ENCODE measurements at regions not wholly inside any gene's neighbourhood (a gene's known extent, or its start where the extent isn't known, plus 50 kb on each side); places are given as distances from the start of the nearest gene placed in this dataset.

DNA sequence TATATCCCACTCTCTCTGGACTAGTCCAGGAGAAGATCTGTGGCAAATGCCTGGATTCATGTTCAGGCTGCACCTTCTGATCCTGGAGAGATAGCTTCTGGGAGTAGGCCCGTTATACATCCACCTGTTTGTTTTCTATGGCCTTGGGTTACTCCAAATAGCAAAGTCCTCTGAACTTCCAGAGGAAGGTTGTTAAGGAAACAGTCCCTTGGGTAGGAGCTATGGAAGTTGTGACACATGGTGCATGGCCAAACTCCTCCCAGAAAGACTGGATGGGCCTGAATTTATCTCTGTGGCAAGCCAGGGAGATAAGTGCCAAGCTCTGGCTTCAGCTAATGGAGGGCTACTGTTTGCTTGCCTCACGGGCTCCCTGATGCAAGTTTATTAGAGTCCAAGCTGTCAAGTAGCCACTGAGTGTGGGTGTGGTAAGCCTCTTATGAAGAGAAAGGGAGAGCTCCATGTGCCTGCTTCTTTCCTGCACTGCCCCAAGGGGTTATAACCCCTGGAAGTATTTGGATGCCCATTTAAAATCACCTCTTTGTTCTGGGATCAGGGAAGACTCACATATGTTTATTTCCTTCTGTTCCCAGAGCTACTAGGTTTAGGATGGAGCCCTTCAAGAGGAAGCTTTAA lies 328.7 kb upstream of the ATP11B start:
- TF ChIP-seq JUND (IDR thresholded peaks at IDR 0.05) (no peak), GABPA (IDR thresholded peaks at IDR 0.05; ENCODE audit: low read depth) (no peak), RAD21 (IDR thresholded peaks at IDR 0.05; ENCODE audit: low read length) (no peak), GATA2 (CRISPR knock-in tag; IDR thresholded peaks at IDR 0.05) (no peak), CHD2 (IDR thresholded peaks at IDR 0.05; ENCODE audit: low read length, partially characterized antibody) (no peak), RFX5 (IDR thresholded peaks at IDR 0.05; ENCODE audit: low read length) (no peak), ELF1 (IDR thresholded peaks at IDR 0.05) (no peak), EP300 (IDR thresholded peaks at IDR 0.05; ENCODE audit: borderline replicate concordance in 1 of 2, low read depth in 1 of 2, low read length in 1 of 2) (no peak)
- TF ChIP-seq, protein P1, sequence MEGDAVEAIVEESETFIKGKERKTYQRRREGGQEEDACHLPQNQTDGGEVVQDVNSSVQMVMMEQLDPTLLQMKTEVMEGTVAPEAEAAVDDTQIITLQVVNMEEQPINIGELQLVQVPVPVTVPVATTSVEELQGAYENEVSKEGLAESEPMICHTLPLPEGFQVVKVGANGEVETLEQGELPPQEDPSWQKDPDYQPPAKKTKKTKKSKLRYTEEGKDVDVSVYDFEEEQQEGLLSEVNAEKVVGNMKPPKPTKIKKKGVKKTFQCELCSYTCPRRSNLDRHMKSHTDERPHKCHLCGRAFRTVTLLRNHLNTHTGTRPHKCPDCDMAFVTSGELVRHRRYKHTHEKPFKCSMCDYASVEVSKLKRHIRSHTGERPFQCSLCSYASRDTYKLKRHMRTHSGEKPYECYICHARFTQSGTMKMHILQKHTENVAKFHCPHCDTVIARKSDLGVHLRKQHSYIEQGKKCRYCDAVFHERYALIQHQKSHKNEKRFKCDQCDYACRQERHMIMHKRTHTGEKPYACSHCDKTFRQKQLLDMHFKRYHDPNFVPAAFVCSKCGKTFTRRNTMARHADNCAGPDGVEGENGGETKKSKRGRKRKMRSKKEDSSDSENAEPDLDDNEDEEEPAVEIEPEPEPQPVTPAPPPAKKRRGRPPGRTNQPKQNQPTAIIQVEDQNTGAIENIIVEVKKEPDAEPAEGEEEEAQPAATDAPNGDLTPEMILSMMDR (IDR thresholded peaks at IDR 0.05) = no peak
- TF ChIP-seq, protein P2, sequence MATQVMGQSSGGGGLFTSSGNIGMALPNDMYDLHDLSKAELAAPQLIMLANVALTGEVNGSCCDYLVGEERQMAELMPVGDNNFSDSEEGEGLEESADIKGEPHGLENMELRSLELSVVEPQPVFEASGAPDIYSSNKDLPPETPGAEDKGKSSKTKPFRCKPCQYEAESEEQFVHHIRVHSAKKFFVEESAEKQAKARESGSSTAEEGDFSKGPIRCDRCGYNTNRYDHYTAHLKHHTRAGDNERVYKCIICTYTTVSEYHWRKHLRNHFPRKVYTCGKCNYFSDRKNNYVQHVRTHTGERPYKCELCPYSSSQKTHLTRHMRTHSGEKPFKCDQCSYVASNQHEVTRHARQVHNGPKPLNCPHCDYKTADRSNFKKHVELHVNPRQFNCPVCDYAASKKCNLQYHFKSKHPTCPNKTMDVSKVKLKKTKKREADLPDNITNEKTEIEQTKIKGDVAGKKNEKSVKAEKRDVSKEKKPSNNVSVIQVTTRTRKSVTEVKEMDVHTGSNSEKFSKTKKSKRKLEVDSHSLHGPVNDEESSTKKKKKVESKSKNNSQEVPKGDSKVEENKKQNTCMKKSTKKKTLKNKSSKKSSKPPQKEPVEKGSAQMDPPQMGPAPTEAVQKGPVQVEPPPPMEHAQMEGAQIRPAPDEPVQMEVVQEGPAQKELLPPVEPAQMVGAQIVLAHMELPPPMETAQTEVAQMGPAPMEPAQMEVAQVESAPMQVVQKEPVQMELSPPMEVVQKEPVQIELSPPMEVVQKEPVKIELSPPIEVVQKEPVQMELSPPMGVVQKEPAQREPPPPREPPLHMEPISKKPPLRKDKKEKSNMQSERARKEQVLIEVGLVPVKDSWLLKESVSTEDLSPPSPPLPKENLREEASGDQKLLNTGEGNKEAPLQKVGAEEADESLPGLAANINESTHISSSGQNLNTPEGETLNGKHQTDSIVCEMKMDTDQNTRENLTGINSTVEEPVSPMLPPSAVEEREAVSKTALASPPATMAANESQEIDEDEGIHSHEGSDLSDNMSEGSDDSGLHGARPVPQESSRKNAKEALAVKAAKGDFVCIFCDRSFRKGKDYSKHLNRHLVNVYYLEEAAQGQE (IDR thresholded peaks at IDR 0.05; ENCODE audit: low read depth, low read length) = no peak
- TF ChIP-seq, protein P3, sequence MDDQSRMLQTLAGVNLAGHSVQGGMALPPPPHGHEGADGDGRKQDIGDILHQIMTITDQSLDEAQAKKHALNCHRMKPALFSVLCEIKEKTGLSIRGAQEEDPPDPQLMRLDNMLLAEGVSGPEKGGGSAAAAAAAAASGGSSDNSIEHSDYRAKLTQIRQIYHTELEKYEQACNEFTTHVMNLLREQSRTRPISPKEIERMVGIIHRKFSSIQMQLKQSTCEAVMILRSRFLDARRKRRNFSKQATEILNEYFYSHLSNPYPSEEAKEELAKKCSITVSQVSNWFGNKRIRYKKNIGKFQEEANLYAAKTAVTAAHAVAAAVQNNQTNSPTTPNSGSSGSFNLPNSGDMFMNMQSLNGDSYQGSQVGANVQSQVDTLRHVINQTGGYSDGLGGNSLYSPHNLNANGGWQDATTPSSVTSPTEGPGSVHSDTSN (IDR thresholded peaks at IDR 0.05) = no peak
- TF ChIP-seq, protein P4, sequence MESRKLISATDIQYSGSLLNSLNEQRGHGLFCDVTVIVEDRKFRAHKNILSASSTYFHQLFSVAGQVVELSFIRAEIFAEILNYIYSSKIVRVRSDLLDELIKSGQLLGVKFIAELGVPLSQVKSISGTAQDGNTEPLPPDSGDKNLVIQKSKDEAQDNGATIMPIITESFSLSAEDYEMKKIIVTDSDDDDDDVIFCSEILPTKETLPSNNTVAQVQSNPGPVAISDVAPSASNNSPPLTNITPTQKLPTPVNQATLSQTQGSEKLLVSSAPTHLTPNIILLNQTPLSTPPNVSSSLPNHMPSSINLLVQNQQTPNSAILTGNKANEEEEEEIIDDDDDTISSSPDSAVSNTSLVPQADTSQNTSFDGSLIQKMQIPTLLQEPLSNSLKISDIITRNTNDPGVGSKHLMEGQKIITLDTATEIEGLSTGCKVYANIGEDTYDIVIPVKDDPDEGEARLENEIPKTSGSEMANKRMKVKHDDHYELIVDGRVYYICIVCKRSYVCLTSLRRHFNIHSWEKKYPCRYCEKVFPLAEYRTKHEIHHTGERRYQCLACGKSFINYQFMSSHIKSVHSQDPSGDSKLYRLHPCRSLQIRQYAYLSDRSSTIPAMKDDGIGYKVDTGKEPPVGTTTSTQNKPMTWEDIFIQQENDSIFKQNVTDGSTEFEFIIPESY (IDR thresholded peaks at IDR 0.05; ENCODE audit: borderline replicate concordance, low read depth) = no peak
- TF ChIP-seq, protein P5, sequence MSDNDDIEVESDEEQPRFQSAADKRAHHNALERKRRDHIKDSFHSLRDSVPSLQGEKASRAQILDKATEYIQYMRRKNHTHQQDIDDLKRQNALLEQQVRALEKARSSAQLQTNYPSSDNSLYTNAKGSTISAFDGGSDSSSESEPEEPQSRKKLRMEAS (IDR thresholded peaks at IDR 0.05; ENCODE audit: low read depth) = no peak

Data from SK-N-SH (cell line).